HG02759 (cell line): ENCODE measurements at regions not wholly inside any gene's neighbourhood (a gene's known extent, or its start where the extent isn't known, plus 50 kb on each side); places are given as distances from the start of the nearest gene placed in this dataset.
"Not testable (repeated sequence)": the region's sequence is repeated elsewhere in the genome, so short reads cannot be mapped to it uniquely, and the experiment has no call there.

Experiments used
- ATAC-seq: cut with Tn5 transposase; IDR thresholded peaks from one replicate; pipeline ENCODE4 v1.9.1; 2021; ENCODE audit warnings: mild to moderate bottlenecking, moderate library complexity; ENCODE audit not compliant: unreplicated experiment

DNA sequence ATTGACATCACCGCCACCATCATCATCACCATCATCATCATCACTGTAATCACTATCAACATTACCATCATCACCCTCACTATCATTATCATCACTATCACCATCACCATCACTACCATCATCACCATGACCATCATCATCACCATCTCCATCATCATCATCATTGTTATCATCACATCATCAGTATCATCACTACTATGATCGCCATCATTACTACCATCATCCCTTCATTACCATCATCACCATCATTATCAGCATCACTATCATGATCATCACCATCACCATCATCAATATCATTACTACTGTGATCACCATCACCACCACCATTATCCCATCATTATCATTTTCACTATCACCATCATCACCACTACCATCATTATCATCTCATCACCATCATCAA, 368.3 kb downstream of the SEC14L1 start:
- ATAC-seq: no peak

DNA sequence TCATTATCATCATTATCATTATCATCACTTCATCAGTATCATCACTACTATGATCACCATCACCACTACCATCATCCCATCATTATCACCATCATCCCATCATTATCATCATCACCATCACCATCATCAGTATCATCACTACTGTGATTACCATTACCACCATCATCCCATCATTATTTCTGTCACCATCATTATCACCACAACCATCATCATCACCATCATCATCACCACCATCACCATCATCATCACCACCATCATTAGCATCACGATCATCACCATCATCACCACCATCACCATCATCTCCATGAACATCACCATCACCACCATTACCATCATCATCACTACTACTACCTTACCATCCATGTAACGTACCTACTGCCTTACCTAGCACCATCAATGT, 368.8 kb downstream of the SEC14L1 start:
- no peak for ATAC-seq

DNA sequence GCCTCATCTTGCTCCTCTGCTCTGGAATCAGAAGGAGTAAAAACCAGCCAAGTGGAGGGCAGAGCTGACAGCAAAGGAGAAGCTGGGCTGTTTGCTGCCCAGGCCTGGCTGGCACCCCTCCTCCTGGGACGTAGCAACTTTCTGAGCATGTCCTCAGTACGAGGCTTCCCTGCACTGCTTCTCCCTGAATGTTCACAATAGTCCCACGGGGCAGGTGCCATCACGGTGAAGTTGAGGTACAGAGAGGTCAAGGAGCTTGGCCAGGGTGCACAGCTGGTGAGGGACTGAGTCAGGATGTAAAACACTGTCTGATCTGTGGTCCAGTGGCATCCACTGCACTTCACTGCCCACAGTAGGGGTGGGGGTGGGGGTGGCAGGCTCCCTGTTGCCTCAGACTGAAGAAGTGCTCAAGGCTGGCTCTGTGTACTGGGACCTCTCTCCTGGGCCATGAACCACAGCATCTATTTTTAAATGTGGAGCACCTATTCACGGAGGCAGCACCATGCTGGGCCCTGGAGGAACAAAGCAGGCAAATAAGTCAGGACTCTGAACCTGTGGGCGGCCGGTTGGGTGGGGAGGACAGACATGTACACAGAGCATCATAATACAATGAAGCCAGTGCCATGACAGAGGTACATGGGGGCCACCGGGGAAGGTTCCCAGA, 369.5 kb downstream of the SEC14L1 start:
- no peak for ATAC-seq

DNA sequence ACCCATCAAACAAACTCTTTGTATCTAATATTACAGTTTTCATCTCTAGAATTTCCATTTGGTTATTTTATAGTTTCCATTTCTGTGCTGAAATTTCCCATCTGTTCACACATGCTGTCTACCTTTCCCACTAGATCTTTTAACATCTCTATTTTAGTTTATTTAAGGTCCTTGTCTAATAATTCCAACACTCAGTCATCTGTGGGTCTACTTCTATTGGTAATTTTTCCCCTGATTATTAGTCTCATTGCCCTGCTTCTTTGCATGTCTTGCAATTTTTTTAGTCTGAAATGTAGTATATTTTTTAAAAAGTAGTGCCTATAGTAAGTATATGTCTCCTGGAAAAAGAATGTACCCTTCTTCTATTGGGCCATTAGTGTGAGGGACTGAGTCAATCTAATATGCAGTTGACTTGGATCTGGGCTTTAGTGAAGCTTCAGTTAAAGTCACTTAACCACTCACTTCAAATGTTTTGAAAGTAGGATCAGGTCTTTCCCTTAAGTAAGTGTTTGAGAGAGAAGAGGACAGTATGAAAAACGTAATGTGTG, 370.8 kb downstream of the SEC14L1 start:
- no peak for ATAC-seq

DNA sequence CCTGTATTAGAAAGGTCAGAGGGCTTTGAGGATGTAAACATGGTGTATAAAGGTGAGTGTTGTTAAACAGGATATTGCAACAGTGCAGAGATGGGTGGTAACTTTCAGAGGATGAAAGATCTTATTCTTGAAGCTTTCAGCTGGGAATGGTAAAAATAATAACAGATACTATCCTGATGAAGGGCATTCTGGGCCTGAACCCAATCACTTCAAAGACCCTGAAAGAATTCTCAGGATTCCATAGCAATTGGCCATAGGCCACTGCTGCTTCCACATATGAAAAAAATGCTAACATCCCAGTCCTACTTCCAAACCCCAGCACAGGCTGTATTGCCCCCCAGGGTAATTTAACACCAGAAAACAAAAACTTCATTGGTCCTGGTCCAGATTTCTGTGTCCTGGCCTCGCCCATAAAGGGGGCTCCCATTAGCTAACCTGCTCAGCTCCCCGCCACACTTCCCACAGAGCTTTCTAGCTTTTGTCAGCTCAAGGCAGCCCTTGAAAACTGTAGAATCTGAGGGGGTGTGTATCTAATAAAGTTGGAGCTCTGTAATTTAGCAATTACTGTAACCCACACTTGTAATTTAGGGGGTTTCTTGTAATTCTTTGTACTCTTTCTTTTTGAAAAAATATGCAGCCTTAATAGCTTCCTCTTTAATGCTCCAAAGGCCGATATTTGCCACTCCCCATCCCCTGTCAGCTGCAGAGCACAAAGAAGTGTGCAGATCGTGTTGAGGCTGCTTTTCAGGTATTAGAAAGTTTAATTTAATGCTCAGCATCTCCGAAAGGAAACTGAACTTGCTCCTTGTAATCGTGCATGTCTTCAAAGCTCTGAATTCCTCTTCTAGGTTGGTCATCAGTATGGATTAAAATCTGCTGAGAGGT, 371.5 kb downstream of the SEC14L1 start:
- no peak for ATAC-seq

DNA sequence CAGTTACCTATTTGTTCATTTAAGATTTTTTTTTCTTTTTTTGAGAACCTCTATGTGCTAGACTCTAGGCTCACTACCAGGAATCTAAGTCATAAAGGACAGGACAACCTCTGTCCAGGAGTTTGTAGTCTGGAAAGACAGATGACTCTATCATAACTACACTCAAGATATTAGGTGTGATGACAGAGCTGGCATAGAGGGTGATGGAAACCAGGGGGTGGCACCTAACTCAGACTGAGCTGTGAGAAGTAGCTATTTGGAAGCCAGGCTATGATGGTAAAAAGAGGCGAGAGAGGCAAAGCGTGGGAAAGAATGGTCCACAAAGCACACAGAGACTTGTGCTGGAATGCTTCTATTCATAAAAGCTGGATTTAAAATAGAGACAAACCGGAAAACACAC, 372.3 kb downstream of the SEC14L1 start:
- ATAC-seq: no peak

DNA sequence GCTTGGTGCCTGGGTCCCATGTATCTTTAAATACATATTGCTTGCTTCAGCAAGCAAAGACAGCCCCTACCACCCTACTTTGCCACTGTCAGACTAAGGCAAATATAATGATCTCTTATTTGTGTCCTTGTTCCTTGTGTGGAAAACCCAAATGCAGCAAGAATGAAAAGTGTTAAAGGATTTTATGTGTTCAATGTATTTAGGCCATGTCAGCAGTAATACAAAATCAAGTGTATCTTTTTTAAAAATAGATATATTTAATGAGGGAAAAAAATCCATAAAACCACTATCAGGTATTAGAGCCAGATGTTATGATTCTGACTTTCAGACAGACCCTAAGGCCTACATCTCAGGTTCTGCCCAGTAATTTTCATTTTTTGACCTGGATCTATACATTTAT, 374.5 kb downstream of the SEC14L1 start:
- ATAC-seq: no peak

DNA sequence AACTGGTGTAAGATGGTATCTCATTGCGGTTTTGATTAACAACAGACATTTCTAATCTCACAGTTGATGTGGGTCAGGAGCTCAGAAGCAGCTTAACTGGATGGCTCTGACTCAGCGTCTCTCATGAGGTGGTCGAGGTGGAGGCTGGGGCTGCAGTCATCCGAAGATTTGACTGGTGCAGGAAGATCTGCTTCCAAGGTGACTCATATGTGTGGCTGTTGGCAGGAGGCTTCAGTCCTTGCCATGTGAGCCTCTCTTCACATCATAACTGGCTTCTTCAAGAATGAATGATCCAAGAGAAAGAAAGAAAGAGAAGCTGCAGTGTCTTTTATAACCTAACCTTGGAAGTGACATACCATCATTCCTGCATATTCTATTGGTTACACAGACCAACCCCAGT, 376.1 kb downstream of the SEC14L1 start:
- no peak for ATAC-seq

DNA sequence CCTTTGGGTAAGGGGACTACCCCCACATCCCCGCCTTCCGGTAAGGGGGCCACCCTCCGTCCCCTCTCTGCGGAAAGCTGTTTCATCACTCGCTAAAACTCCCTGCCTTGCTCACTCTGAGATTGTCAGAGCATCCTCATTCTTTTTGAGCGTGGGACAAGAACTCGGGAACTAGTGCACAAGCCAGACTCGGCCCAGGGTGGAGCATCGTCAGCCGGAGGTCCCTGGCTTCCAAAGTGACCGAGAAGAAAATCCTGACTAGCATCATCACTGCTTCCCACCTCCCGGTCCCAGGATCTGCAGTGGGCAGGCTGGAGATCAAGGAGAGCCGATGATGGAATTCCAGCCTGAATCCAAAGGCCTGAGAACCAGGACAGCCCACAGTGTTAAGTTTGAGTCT, 380.3 kb downstream of the SEC14L1 start:
- ATAC-seq: no peak

DNA sequence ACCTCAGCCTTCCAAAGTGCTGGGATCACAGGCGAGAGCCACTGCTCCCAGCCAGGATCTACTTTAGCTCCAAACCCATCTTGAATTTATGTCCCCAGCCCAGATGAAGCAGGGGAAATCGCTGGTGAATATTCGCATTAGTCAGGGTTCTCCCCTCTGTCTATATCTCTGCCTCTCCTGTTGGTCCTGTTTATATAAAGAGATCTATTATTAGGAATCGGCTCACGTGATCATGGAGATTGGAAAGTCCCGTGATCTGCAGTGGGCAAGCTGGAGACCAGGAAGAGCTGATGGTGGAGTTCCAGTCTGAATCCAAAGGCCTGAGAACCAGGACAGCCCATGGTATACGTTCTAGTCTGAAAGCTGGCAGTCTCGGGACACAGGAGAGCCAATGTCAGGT, 382.8 kb downstream of the SEC14L1 start:
- no peak for ATAC-seq

DNA sequence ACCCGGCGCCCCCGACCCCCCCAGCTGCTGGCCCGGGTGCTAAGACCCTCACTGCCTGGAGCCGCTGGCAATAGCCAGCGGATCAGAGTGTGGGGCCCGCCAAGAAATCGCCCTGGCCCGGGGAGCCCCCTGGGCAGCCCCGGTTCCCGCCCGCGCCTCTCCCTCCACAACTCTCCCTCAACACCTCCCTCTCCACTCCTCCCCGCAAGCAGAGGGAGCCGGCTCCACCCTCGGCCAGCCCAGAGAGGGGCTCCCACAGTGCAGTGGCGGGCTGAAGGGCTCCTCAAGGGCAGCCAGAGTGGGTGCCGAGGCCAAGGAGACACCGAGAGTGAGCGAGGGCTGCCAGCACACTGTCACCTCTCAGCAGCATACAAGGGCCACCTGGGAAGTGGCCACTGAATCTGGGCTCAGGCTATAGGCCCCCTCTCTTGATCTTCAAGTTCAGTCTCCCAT, 385.5 kb downstream of the SEC14L1 start:
- no peak for ATAC-seq

DNA sequence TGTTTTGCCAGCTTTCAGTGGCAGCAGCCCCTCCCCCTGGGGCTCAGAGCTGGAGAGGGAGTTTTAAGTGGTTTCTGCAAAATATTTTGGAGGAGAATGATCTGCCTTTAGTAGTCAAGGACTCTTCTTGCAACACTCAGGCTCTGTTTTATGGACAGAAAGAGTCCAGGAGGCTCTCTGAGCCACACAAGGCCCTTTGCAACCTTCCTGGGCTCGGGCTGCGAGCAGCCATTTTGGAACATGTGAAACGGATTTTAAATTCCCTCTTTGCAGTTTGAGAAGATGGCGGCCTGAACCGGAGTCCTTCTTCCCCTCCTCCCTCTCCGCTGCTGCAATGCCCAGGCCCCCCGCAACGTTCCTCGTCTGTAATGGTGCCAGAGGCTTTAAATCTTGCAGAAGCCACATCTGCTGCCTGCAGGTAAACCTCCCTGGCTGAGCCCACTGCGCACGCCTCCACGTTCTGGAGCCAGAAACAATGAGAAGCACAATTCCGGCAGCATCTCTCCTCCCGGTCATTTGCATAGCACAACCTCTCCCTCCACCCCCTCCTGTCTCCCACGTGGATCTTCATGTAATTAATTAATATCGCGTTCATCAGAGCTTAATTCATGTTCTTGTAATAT, 386.1 kb downstream of the SEC14L1 start:
- ATAC-seq: no peak

DNA sequence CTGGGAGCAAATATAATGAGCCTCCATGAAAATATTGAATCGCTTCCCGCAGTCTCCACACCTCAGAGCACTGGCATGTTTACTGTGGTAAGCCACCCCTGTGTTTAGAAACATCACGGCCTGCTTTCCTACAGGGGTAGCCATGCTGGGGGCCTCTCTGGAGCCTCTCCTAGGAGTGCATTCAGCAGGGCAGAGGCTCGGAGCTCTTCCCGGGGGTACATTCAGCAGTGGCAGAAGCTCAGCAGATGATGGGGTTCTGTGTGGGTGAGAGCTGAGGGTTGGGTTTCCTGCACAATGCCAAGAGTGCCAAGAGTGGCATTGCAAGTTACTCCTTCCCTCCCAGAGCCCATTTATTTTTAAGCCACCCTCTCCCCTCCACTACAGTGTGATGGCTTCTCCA, 386.6 kb downstream of the SEC14L1 start:
- no peak for ATAC-seq

DNA sequence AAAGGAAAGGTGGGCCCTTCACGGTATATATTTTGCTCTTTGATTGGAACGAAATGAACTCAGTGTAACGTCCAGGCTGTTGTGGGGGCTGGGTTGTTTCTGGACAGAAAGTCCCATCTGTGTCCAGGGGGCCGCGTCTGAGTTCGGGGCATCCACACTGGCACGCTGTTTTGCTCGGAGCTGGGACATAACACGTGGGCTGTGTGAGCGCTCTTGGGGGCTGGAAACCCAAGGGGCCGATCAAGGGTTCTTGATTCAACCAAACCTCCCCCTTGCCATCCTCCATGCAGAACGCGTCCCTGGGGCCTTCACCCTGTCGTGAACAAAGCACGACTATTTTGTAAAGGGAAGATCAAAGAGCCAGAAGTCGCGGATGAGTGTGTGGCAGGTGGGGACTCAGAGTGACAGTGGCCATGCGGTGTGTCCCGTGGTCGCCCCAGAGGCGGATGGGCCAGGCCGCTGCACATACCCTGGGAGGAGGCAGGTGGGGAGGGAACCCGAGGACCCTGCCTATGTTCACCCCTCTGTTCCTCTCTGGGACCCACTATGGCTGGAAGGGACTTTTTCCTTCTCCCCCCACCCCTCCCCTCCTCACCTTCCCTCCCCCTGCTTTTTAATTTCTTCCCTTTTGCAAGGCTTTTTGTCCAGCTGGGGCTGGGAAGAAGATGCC, 387.2 kb downstream of the SEC14L1 start:
- no peak for ATAC-seq

DNA sequence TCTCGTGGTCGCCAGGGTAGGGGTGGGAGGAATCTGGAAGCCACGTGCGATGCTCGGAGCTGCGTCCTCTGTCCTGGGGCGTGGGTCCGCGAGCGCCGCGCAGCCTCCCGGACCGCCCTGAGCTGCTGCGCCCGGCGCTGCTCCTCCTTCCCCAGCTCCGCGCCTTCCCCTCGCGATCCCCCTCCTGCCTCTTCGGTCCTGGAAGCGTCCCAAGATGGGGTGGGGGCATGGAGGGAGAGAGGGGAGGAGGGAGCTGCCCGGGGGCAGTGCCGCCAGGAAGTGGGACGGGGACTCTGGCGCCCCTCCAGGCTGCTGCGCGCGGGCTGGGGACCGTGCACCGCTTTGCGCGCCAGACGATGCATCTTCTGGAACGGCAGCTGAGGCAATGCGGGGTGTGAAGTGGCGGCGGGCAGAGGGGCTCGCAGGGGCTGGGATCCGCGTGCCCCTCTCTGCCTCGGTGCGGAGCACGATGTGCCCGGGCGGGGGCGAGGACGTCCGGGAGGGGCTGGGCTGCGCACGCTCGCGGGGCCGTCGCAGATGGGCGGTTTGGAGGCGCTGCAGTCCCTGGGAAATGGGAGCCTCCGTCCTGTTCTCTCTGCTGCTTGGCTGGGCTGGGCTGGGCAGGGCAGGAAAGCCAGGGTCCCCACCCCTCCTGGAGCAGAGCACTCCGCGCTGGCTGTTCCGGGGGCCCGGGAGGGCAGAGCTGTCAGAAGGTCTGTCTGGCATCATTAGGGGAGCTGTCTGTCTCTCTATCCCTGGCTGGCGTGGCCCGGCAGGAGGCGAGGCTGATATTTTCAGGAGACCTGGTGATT, 388.0 kb downstream of the SEC14L1 start:
- ATAC-seq: no peak

DNA sequence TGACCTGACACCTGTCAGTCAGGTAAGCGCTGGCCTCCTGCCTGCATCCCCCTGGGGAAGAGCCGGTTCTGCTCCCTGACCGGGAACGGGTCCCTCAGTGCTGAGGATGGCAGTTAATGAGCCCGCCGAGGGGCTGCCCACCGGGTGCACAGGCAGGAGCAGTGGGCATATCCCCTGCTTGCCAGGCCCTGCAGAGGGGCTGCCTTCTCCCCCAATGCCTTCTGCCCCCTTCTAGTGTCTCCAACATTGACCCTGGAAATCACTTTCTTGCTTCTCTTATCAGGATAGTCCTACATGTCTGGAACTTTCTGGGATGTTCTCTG, 388.5 kb downstream of the SEC14L1 start:
- no peak for ATAC-seq

DNA sequence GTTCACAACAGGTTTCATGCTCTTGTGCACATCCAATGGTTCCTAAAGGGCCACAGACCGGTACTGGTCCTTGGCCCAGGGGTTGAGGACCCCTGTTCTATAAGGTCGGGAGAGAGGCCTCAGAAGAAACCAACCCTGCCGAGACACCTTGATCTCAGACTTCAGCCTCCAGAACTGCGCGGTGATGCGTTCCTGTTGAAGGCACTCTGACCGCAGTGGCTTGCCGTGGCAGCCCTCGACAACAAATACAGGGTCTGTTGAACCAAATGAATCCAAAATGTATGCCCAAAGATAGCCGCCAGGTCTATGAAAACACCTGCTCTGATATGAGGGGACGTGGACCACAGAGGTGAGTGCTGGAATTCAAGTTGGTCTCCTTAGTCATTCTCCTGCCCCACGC, 389.8 kb downstream of the SEC14L1 start:
- ATAC-seq: no peak

DNA sequence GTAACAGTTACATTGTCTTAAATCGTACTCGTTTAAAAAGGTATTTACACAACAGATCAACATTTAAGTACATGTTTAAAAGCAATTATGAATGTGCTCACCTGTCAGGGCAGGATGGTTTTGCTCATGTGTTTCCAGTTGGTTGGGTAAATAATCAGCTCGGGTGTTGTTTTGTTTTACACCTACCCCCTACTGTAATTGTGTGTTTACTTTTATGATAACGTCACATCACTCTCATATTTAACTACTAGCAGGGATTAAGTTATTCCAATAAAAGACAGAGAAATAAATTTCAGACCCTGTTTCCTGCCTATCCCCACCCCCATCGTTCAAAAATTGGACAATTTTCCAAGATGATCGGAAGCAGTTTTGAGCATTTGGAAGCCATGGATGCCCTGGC, 390.2 kb downstream of the SEC14L1 start:
- ATAC-seq: no peak

DNA sequence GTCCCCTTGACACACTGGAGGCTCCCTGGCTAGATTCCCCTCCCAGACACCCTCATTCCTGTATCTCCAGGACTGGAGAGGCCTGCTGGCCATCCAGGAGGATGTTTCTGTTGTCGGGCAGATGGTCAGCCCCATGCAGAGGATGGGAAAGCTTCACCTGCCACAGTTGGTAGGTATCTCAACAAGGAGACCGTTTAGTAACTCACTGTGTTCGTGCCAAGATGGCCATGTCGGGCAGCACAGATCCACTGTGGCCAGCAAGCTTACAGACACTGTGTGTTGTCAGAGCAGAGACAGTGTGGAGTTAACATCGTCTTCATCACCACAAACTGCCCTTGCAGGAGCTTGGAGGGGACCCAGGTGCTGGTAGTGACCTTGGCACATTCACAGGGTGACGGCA, 390.9 kb downstream of the SEC14L1 start:
- no peak for ATAC-seq

DNA sequence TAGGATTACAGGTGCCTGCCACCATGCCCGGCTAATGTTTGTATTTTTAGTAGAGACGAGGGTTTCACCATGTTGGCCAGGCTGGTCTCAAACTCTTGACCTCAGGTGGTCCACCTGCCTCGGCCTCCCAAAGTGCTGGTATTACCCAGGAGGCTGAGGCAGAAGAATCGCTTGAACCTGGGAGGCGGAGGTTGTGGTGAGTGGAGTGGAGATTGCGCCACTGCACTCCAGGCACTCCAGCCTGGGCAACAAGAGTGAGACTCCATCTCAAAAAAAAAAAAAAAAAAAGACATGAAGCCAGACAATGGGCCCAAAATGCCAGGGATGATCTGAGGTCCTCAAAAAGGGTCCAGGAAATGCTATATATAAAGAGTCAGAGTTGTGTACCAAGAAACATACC, 392.9 kb downstream of the SEC14L1 start:
- not testable (repeated sequence) for ATAC-seq
